MM.1S (cell line): ENCODE measurements at regions not wholly inside any gene's neighbourhood (a gene's known extent, or its start where the extent isn't known, plus 50 kb on each side); places are given as distances from the start of the nearest gene placed in this dataset.

Experiments
- DNase-seq: peaks from one replicate; pipeline ENCODE4 v3.0.0-alpha.2; 2015
- H2AFZ ChIP-seq: fragments of 300-600 bp; sonication (generic); 2 replicates; pipeline ENCODE4 v1.6.0; 2016; ENCODE audit warnings: antibody characterized with exemption, low read length
- H3F3A ChIP-seq: fragments of 300-600 bp; sonication (generic); 2 replicates; pipeline ENCODE4 v1.6.1; 2016; ENCODE audit warnings: mild to moderate bottlenecking, antibody characterized with exemption, low read length, moderate library complexity, mixed read lengths; ENCODE audit not compliant: insufficient read depth
- H3K27ac ChIP-seq: fragments of 300-600 bp; sonication (generic); 2 replicates; pipeline ENCODE4 v1.5.1; 2016; ENCODE audit warnings: mild to moderate bottlenecking, low read length
- H3K27me3 ChIP-seq: fragments of 300-600 bp; sonication (generic); replicated peaks from 2 replicates; pipeline ENCODE4 v1.6.0; 2016; ENCODE audit warnings: low read length; ENCODE audit not compliant: insufficient read depth
- H3K36me3 ChIP-seq: fragments of 300-600 bp; sonication (generic); replicated peaks from 2 replicates; pipeline ENCODE4 v1.6.1; 2016; ENCODE audit warnings: mild to moderate bottlenecking, low read length, mixed read lengths; ENCODE audit not compliant: insufficient read depth
- H3K4me1 ChIP-seq: fragments of 300-600 bp; sonication (generic); 2 replicates; pipeline ENCODE4 v1.6.1; 2016; ENCODE audit warnings: low read length, mixed read lengths
- H3K4me2 ChIP-seq: fragments of 300-600 bp; sonication (generic); 2 replicates; pipeline ENCODE4 v1.6.0; 2016; ENCODE audit warnings: low read depth, low read length
- H3K4me3 ChIP-seq: fragments of 300-600 bp; sonication (generic); 2 replicates; pipeline ENCODE4 v1.5.1; 2016; ENCODE audit warnings: low read length, mixed read lengths
- H3K79me2 ChIP-seq: fragments of 300-600 bp; sonication (generic); 2 replicates; pipeline ENCODE4 v1.6.1; 2016; ENCODE audit warnings: mixed run types, low read length, mixed read lengths
- H3K9ac ChIP-seq: fragments of 300-600 bp; sonication (generic); 2 replicates; pipeline ENCODE4 v1.6.1; 2016; ENCODE audit warnings: low read length, mixed read lengths
- H3K9me2 ChIP-seq: fragments of 300-600 bp; sonication (generic); replicated peaks from 2 replicates; pipeline ENCODE4 v1.6.1; 2016; ENCODE audit warnings: mild to moderate bottlenecking, low read length, mixed read lengths; ENCODE audit not compliant: insufficient read depth
- H3K9me3 ChIP-seq: fragments of 300-600 bp; sonication (generic); replicated peaks from 2 replicates; pipeline ENCODE4 v1.6.1; 2016; ENCODE audit warnings: mild to moderate bottlenecking, low read length, mixed read lengths; ENCODE audit not compliant: insufficient read depth
- H4K20me1 ChIP-seq: fragments of 300-600 bp; sonication (generic); 2 replicates; pipeline ENCODE4 v1.6.1; 2016; ENCODE audit warnings: mild to moderate bottlenecking, low read length, moderate library complexity, mixed read lengths; ENCODE audit not compliant: insufficient read depth
- EZH2 ChIP-seq: fragments of 300-600 bp; sonication (generic); optimal IDR thresholded peaks from 2 replicates; pipeline ENCODE3; 2017; ENCODE audit warnings: low read depth, mild to moderate bottlenecking, antibody characterized with exemption, low read length, mixed read lengths
- EZH2phosphoT487 ChIP-seq: fragments of 300-600 bp; sonication (generic); IDR thresholded peaks from 2 replicates; pipeline ENCODE4 v1.6.1; 2018; ENCODE audit warnings: antibody characterized with exemption, low read length
- TF ChIP-seq, protein P1 (sequence below): fragments of 300-600 bp; sonication (generic); IDR thresholded peaks from 2 replicates; pipeline ENCODE4 v1.5.1; 2016; ENCODE audit warnings: antibody characterized with exemption, low read length, mixed read lengths

DNA sequence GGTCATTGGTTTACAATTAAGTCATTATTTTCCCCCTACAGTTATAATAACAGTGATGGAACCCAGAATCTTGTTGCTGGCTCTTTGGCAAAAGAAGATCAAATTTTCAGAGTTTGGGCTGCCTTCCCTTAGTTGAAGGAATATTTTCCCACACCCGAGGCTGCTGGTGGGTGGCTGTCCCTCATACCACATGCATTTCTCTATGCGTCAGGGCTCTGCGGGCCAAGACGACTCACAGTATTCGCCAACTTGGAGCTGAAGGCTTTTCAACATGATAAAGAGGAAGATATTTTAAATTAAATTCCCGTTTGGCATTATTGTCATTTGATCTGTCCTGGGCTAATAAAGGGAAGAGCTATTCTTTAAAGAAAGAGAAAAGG is 102.2 kb upstream of the SASH1 start:
- no peak overlapping the region for H3K4me2 ChIP-seq
- no peak overlapping the region for H3K9ac ChIP-seq
- TF ChIP-seq, protein P1, sequence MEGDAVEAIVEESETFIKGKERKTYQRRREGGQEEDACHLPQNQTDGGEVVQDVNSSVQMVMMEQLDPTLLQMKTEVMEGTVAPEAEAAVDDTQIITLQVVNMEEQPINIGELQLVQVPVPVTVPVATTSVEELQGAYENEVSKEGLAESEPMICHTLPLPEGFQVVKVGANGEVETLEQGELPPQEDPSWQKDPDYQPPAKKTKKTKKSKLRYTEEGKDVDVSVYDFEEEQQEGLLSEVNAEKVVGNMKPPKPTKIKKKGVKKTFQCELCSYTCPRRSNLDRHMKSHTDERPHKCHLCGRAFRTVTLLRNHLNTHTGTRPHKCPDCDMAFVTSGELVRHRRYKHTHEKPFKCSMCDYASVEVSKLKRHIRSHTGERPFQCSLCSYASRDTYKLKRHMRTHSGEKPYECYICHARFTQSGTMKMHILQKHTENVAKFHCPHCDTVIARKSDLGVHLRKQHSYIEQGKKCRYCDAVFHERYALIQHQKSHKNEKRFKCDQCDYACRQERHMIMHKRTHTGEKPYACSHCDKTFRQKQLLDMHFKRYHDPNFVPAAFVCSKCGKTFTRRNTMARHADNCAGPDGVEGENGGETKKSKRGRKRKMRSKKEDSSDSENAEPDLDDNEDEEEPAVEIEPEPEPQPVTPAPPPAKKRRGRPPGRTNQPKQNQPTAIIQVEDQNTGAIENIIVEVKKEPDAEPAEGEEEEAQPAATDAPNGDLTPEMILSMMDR, result no peak
- TF ChIP-seq EZH2 (no peak), EZH2phosphoT487 (no peak)
- DNase-seq, result no peak
- H2AFZ ChIP-seq, result no peak overlapping the region
- H3K9me2 ChIP-seq, result no peaks in the 10 kb centered on the region
- H3K36me3 ChIP-seq, result no peaks in the 10 kb centered on the region
- H4K20me1 ChIP-seq, result no peaks in the 10 kb centered on the region
- H3K9me3 ChIP-seq, result no peaks in the 10 kb centered on the region
- H3K27me3 ChIP-seq, result no peaks in the 10 kb centered on the region
- H3K4me1 ChIP-seq, result no peaks in the 10 kb centered on the region
- H3K4me3 ChIP-seq, result no peak overlapping the region
- no peak overlapping the region for H3K27ac ChIP-seq
- H3K79me2 ChIP-seq, result no peaks in the 10 kb centered on the region
- H3F3A ChIP-seq, result no peaks in the 10 kb centered on the region

- no peak overlapping the region for H3K9ac ChIP-seq
- H3K4me2 ChIP-seq, result no peak overlapping the region
- H3K4me3 ChIP-seq, result no peak overlapping the region
- no peaks in the 10 kb centered on the region for H3K9me3 ChIP-seq
- no peak overlapping the region for H3K27ac ChIP-seq
- no peaks in the 10 kb centered on the region for H3K79me2 ChIP-seq
- H3F3A ChIP-seq, result no peaks in the 10 kb centered on the region
- no peaks in the 10 kb centered on the region for H3K4me1 ChIP-seq
- H3K36me3 ChIP-seq, result no peaks in the 10 kb centered on the region
- no peaks in the 10 kb centered on the region for H3K27me3 ChIP-seq
- H3K9me2 ChIP-seq, result no peaks in the 10 kb centered on the region
- H4K20me1 ChIP-seq, result no peaks in the 10 kb centered on the region
- no peak for DNase-seq
- TF ChIP-seq EZH2, result no peak
- TF ChIP-seq, protein P1, result no peak
- TF ChIP-seq EZH2phosphoT487, result no peak
- H2AFZ ChIP-seq, result no peak overlapping the region
These were observed 101.7 kb upstream of the SASH1 start for GRCh38 chr6:148240861-148241477.

- Histone ChIP-seq H3K4me1 (no peaks in the 10 kb centered on the region), H3K4me2 (no peak overlapping the region), H3K9ac (no peak overlapping the region), H4K20me1 (no peaks in the 10 kb centered on the region), H3K27ac (no peak overlapping the region), H3K79me2 (no peaks in the 10 kb centered on the region), H3K9me3 (no peaks in the 10 kb centered on the region), H2AFZ (no peak overlapping the region), H3K27me3 (no peaks in the 10 kb centered on the region), H3K4me3 (no peak overlapping the region), H3K36me3 (no peaks in the 10 kb centered on the region), H3F3A (no peaks in the 10 kb centered on the region), H3K9me2 (no peaks in the 10 kb centered on the region)
- no peak for TF ChIP-seq EZH2
- TF ChIP-seq, protein P1, result no peak
- TF ChIP-seq EZH2phosphoT487, result no peak
- DNase-seq, result no peak
These were observed 100.5 kb upstream of the SASH1 start for GRCh38 chr6:148242180-148242579.
